ENCODE measurements at regions not wholly inside any gene's neighbourhood (a gene's known extent, or its start where the extent isn't known, plus 50 kb on each side); places are given as distances from the start of the nearest gene placed in this dataset.

GRCh38 chr14:81855007-81855406, 321.4 kb upstream of the SEL1L start:
- TF ChIP-seq CTCF (IDR thresholded peaks at IDR 0.05) (no peak), POLR2A (IDR thresholded peaks at IDR 0.05) (no peak)
